Skin epidermis (tissue), 12 donors: ENCODE measurements at regions not wholly inside any gene's neighbourhood (a gene's known extent, or its start where the extent isn't known, plus 50 kb on each side); places are given as distances from the start of the nearest gene placed in this dataset.
"Not testable (repeated sequence)": the region's sequence is repeated elsewhere in the genome, so short reads cannot be mapped to it uniquely, and the experiment has no call there.

Source experiments
- H3K27ac ChIP-seq, 21 experiments: fragments of 200-600 bp; sonication (generic) in 11 of 21; one replicate each; pipeline ENCODE4 v1.5.0; 2020; ENCODE audit warnings: mild to moderate bottlenecking in 3 of 21, inconsistent platforms in 2 of 21, moderate library complexity in 2 of 21
- H3K4me3 ChIP-seq, 7 experiments: fragments of 200-600 bp; sonication (generic) in 2 of 7; one replicate each; pipeline ENCODE4 v1.5.0; 2020; ENCODE audit warnings: inconsistent platforms in 2 of 7, mild to moderate bottlenecking in 2 of 7, moderate library complexity in 1 of 7

DNA sequence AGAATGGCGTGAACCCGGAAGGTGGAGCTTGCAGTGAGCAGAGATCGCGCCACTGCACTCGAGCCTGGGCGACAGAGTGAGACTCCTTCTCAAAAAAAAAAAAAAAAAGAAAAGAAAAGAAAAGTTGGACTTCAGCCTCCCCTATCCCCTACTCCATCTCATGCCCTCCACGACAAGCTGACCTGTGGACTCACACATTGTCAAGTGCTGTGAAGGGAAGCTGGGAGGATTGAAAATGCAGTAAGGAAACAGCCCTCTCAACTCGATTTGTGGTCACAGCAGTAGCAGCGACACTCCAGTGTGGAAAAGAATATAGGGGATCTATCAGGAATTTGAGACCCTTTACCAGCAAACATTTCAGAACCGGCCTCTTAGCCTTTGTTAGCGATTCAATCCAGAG is 103.6 kb upstream of the SVIL start:
- H3K4me3 ChIP-seq = no peak overlapping the region
- H3K27ac ChIP-seq = no peak overlapping the region

DNA sequence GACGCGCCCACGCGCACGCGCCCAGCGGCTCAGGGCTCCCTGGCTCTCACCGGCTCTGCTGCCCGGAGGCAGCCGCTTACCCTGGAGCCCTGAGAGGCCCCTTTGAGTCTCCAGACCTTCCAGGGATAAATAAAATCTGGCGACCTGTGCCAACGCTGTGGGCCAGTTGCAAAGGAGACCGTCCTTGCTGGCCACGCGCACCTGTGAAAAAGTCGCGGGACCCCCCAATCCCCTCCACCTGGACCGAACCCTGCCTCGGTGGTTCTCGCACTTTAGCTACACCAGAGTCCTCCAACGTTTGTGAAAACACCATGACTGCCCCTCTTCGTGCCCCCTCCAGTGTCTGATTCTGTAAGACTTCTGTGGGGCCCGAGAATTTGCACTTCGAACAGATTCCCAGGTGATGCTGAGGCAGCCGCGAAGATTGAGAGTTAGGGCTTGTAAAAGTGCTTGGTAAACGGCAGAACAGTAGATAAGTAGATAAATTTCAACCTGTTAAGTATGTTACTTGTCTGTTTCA is 102.4 kb upstream of the SVIL start:
- Histone ChIP-seq H3K27ac (peak overlapping the region in 11 of 21 experiments; percentile 37 to 99 (median 97)), H3K4me3 (peak overlapping the region; percentile 60 to 92 (median 84))

DNA sequence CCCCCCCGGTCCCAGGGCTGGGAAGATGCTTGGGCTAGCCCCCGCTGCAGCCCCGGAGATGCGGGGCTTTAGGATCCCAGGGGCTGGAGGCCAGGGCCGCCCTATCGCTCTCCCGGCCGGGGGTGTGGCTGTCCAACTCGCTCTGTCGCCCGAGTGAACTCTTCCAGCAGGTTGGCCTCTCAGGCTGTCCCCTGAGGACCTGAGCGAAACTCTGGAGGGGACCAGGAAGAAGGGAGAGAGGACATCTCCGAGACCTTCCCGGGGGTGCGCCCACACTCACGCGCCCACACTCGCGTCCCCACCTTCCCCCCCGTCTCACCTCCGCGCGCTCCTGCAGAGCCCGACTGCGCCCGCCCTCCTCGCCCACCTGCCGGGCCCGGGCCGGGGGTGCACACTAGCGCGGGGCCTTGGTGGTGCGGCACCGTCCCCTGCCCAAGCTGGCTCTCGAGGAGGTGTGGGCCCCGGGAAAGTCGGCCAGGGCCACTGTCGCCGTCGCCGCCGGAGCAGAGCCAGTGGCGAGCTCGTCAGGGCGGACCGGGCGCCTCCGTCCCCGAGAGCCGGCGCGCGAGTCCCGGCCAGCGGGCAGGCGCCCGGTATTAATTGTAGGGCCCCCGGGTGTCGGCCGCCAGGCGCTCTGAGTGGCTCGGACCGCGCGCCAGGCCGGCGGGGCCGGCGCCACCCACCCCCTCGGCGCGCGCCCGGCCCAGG is 101.7 kb upstream of the SVIL start:
- H3K4me3 ChIP-seq = peak overlapping the region; percentile 60 to 92 (median 84)

DNA sequence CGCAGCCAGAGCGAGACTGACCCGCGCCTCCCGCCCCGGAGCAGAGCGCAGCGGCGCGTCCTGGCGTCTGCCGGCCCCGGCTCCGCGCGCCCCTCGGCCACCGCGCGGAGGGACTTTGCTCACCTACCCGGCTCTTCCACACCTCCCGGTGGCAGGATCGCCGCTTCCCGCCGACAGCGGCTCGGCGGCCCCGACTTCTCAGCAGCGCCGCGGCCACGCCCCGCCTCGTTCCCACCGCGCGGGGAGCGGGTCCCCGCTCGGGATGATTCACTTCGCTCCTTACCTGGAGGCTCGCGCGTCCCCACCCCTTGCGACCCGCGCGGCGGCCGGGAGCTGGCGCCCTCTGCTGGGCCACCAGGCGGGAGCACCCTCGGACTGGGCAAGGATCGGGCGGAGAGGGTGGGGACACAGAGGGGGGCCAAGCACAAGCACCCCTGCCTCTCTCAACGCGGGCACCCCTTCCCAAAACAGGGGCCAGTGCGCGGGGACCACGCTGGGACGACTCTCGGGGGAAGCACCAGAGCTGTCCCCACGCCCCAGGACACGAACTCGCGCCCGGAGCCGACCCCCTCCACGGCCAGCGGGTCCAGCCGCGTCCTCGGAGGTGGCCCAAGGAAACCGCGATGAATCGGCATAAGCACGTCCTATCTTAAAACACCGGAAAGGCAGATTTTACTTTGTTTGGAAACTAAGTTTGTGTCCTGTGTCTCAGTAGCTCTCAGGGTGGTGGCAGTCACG is 101.0 kb upstream of the SVIL start:
- peak overlapping the region; percentile 79 to 99 (median 97) for H3K27ac ChIP-seq

More for the DNA sequence above, 101.7 kb upstream of the SVIL start:
- peak overlapping the region; percentile 79 to 99 (median 97) for H3K27ac ChIP-seq

DNA sequence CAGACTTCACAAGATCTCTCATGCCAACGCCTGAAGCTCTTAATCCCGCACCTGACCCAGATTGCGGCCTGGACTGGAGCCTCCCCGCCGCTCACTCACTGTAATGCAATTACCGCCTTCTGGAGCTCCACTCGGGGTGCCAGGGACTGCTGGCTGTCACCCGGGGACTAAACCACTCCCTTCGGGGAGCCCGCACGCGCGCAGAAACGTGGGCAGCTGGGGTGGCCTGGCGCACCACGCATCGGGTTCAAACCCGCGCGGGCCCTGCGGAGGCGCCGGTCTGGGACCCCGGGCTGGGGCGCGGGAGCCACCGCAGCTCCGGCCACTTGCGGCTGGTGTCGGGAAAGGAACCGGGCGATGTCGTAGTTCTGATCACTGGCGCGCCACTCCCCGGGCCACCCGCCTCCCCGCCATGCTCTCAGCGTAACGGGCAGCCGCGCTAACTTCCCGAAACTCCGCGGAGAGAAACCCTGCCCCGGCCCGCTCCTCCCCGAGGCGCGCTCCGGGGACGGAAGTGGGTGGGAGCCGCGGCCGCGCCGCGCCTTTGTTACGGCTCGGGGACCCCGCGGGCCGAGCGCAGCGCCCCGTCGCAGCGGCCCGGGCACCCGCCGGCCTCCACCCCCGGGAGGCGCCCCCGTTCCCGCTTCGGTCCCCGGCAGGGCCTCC is 100.3 kb upstream of the SVIL start:
- H3K27ac ChIP-seq = peak overlapping the region; percentile 79 to 99 (median 97)
- peak overlapping the region; percentile 60 to 92 (median 84) for H3K4me3 ChIP-seq

More for the DNA sequence above, 101.0 kb upstream of the SVIL start:
- peak overlapping the region; percentile 60 to 92 (median 84) for H3K4me3 ChIP-seq

DNA sequence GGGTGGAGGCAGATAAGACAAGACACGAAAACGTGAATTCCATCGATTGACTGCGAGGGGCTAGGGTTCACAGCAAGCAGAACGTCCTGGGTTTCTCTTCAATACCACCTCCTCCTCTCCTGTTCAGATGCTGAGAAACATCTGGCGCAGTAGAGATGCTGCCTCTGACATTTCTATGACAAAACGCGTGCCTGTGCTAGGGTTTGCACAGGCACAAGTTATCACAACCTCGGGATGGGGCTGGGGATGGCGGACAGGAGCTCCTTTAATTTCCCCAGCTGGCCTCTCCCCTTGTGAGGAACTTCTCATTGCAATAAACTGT is 99.8 kb upstream of the SVIL start:
- H3K27ac ChIP-seq = peak overlapping the region; percentile 79 to 99 (median 97)
- peak overlapping the region; percentile 60 to 92 (median 84) for H3K4me3 ChIP-seq

DNA sequence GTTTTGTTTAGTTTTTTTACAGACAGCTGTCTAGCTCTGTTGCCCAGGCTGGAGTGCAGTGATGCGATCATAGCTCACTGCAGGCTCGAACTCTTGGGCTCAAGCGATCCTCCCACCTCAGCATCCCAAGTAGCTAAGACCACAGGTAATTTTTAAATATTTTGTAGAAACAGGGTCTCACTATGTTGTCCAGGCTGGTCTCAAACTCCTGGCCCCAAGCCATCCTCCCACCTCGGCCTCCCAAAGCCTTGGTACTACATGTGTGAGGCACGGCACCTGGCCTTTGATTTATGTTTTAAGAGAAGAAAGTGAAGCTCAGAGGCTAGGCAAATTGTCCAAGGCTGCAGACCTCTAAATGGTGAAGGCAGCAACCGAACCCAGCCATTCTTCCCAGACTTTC is 98.6 kb upstream of the SVIL start:
- H3K4me3 ChIP-seq = peak overlapping the region in 1 of 7 experiments; percentile 92
- H3K27ac ChIP-seq = peak overlapping the region in 4 of 21 experiments; percentile 30 to 99 (median 98)

DNA sequence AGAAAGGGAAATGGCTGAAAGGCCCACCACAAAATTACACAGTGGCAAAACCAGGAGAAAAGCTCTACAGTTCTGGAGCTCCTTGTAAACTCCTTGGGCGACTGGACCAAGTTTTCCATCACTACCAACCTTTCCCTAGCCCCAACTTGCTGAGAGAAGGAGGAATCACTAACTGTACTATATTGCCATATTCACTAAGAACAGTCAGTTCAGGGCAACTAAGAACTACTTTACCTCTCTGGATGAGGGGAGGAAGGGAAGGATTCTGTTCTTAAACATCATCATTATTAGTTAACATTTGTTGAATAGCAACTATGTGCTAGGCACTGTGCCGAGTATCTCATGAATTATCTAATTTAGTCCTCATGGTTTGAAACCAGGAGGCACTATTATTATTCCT is 98.1 kb upstream of the SVIL start:
- Histone ChIP-seq H3K27ac (peak overlapping the region in 1 of 21 experiments; percentile 30), H3K4me3 (no peak overlapping the region)

DNA sequence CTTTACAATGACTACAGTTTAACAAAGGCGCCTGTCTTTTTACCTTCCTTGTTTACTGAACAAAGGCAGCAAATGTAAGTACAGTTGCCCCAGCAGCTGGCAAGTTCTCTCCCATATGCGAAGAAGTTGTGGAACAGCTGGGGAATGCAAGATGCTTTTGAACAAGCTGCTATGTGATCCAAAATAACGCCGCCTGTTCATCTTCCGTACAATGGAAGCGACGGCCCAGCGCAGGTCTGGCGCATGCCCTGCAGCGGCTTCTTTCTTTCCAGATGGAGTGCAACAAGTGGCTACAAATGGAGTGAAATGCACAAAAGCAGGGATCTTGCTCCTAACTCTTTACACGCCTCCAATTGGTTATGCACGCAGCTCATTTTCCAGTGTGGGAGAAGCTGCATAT is 97.0 kb upstream of the SVIL start:
- peak overlapping the region in 3 of 21 experiments; percentile 2 to 29 (median 11) for H3K27ac ChIP-seq
- H3K4me3 ChIP-seq = no peak overlapping the region

DNA sequence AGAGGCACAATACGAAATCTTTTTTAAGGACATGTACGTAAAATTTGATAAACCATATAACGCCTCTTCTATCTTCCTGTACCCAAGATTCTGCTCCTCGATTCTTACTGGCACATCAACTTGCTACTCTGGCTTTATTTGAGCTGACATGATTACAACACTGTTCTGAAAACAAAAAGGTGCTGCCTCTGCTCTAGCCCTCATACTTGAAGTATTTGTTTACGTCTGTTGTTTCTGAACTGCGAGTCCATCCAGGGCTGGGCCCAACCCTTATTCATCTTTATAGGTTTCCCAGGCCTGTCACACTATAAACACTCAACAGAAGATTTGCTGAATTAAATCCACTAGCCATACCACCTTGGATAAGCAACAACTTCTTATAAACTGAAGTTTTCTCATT is 96.2 kb upstream of the SVIL start:
- Histone ChIP-seq H3K27ac (peak overlapping the region in 3 of 21 experiments; percentile 3 to 27 (median 13)), H3K4me3 (no peak overlapping the region)

DNA sequence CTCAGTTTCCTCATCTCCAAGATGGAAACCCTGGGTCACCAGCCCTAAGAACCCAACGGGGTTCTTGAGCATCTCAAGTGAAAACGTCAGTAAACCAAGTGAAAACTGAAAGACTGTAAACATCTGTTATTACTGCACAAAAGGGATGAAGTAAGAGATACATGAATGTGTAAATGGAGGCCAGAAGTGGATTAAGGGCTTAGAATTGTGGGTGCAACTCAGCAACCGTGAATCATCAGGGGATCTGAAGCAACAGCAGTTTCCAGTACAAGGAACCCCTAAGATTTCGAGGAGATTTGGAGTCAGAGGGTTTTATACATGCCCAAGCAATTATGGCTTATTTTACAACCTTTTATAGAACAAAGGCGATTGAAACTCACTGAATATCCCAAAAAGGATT is 95.7 kb upstream of the SVIL start:
- Histone ChIP-seq H3K4me3 (no peak overlapping the region), H3K27ac (peak overlapping the region in 3 of 21 experiments; percentile 3 to 27 (median 13))

DNA sequence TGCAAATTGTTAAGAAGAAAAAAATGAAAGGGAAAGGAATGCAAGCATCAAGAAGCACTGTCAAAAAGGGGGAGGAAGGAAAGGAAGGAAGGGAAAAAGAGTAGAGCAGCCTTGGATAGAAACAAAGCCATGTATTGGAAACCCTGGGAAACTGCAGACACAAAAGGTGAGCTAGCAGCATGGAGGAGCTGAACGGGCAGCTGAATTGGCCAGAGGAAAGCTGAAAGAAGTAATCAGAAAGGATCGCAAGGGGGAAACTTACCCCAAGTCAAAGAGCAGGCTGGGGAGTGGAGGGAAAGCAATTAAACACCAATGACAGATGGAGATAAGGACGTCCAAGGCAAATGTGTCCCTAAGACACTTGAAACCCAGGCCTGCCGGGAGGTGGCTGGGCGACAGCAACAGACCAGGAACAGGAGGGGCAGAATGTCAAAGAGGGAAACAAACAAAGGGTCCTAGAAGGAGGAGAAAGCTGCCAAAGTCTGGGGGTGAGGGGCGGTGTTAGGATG is 93.8 kb upstream of the SVIL start:
- Histone ChIP-seq H3K4me3 (no peak overlapping the region), H3K27ac (no peak overlapping the region)

DNA sequence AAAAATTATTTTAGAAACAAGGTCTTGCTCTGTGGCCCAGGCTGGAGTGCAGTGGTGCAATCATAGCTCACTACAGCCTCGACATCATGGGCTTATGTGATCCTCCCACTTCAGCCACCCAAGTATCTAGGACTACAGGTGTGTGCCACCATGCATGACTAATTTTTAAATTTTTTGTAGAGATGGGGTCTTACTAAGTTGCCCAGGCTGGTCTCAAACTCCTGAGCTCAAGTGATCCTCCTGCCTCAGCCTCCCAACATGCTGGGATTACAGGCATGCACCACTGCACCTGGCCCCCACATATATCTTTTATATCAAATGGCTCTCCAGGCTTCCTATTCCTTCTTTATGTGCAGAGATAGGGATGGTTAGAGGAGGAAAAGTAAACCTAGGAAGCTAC is 91.2 kb upstream of the SVIL start:
- not testable (repeated sequence) for H3K27ac ChIP-seq

DNA sequence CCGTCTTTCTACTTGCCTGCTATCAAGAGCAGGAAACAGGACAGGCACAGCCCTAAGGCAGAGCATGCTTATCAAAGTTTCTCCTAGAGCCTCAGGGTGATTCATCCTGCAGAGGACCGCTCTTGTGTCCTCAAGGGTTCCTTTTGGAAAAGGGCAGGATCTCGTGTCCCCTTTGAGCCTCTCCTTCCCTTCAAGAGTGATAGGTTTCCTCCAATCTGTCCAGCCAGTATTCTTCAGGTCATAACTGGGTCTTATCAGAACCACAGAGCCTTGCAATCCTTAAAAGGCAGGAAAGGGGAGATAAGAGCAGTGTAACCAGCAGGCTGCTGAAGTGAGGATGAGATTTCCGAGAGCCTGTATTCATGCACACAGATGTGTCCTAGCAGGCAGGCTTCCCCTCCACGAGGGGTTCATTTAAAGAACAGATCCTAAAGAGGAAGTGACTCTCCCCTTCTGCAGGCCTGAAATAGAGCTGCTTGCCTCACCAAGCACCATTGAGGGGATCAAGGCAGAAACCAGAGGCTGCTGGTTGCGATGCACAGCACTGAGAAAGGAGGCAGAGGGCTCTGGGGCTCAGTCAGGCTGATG is 90.5 kb upstream of the SVIL start:
- H3K4me3 ChIP-seq = no peak overlapping the region
- peak overlapping the region in 3 of 21 experiments; percentile 11 to 37 (median 33) for H3K27ac ChIP-seq

More for the DNA sequence above, 91.2 kb upstream of the SVIL start:
- H3K4me3 ChIP-seq = not testable (repeated sequence)

DNA sequence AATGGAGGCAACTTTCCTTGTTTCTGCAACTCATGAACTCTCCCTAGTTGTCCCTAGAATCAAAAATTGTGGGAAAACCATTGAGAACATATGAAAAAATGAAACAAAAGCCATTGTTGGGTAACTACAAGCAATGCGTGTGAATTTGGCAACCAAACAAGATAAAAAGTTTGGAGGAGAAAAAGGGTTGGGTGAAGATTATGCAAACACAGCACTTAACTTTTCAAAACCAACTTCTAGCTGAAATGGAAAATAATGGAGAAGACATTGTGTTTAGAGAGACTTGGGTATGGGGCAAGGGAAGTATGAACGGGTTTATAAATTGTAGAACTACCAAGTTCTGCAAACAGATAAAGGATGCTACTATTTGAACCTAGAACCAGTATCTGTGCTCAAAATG is 89.0 kb upstream of the SVIL start:
- H3K4me3 ChIP-seq = no peak overlapping the region
- peak overlapping the region in 3 of 21 experiments; percentile 12 to 22 (median 17) for H3K27ac ChIP-seq

DNA sequence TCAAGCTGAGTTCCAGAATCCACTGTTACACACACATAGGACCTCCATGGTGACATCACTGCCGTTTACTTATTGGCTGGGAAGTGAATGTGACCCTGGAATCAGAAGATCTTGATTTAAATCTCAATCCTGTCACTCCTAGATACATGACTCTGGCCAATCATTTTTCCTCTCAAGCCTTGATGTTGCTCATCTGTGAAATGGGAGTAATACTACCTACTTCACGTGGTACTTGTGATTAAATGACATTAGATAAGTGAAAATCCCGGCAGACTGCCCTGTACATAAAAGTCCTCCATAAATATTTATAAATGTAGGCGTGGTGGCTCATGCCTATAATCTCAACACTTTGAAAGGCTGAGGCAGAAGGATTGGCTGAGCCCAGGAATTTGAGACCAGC is 88.0 kb upstream of the SVIL start:
- H3K27ac ChIP-seq = no peak overlapping the region

DNA sequence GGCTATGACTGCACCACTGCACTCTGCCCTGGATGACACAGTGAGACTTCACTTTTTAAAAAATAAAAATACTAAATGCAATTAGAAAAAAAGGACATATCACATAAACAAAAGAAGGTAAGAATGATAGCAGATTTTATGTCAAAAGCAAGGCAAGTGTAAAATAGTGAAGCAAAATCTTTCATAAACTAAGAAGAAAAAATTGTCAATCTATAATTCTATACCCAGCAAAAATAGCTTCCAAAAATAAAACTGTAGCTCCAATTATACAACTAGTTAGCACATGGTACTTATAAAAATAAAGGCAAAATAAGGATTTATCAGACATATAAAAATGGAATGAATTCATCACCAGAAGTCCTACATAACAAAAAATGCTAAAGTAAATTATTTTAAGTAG is 85.4 kb upstream of the SVIL start:
- Histone ChIP-seq H3K4me3 (no peak overlapping the region), H3K27ac (no peak overlapping the region)

More for the DNA sequence above, 88.0 kb upstream of the SVIL start:
- no peak overlapping the region for H3K4me3 ChIP-seq

DNA sequence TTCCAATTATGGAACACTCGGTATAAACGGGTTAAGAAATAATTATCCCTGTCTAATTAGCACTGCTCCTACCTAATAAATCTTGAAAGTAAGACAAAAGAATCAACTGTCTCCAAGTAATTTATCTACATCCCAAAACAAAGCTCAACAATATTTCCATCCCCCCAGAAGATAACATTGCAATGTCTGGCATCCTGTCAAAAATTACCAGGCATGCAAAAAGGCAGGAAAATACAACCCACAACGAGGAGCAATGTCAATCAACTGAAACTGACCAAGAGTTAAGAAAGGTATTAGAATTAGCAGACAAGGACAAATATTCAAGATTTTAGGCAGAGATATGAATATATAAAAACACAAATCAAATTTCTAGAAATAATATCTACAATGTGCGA is 84.5 kb upstream of the SVIL start:
- H3K27ac ChIP-seq = no peak overlapping the region
- no peak overlapping the region for H3K4me3 ChIP-seq

DNA sequence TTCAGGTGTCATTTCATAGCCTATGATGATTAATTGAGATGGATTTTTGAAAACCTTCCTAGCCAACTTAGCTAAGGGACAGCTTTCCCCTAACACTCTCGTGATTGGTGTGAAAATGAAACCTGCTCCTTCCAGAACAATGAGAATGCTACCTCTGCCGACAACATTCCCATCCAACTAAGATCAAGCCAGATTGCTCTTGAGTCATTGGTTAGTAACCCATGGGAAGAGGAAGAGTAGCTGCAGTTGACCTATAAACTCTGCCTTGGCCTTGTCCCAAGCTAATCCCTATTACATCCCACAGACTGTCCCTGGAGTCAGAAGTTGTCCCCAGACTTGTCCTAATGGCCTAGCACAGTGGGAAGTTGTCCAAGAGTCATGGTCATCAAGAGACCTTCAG is 80.5 kb upstream of the SVIL start:
- H3K27ac ChIP-seq = peak overlapping the region in 1 of 21 experiments; percentile 22
- no peak overlapping the region for H3K4me3 ChIP-seq
